Transverse colon (tissue), 4 donors: ENCODE measurements at regions not wholly inside any gene's neighbourhood (a gene's known extent, or its start where the extent isn't known, plus 50 kb on each side); places are given as distances from the start of the nearest gene placed in this dataset.

ENCODE experiments used
- DNase-seq: peaks from one replicate; pipeline ENCODE4 v3.0.0-alpha.2; 2019
- H3K27ac ChIP-seq, 4 donors: fragments of 200-600 bp; sonication (generic); 2 replicates each; pipeline ENCODE4 v1.5.1; 2016 to 2018; ENCODE audit warnings: inconsistent platforms in 4 of 4
- H3K27me3 ChIP-seq: fragments of 200-600 bp; sonication (generic); 2 replicates; pipeline ENCODE4 v1.5.1; 2017; ENCODE audit warnings: inconsistent platforms
- H3K36me3 ChIP-seq, 4 donors: fragments of 200-600 bp; sonication (generic); 2 replicates each; pipeline ENCODE4 v1.5.1; 2017 to 2019; ENCODE audit warnings: inconsistent platforms in 4 of 4
- H3K4me1 ChIP-seq, 4 donors: fragments of 200-600 bp; sonication (generic); 2 replicates each; pipeline ENCODE4 v1.5.1; 2017 to 2020; ENCODE audit warnings: inconsistent platforms in 4 of 4
- H3K4me3 ChIP-seq, 4 donors: fragments of 200-600 bp; sonication (generic); 1 replicate in 1 of 4; 2 replicates in 3 of 4; pipeline versions ENCODE4 v1.5.1 to v1.6.1; 2017 to 2019; ENCODE audit warnings: inconsistent platforms in 4 of 4
- H3K9me3 ChIP-seq, 2 donors: fragments of 200-600 bp; sonication (generic); 2 replicates each; pipeline ENCODE4 v1.5.1; 2017 to 2019; ENCODE audit warnings: inconsistent platforms in 2 of 2
- EP300 ChIP-seq: sonication (generic); formaldehyde crosslinking; IDR thresholded peaks from one replicate; pipeline ENCODE4 v1.6.1; 2017; ENCODE audit warnings: antibody characterized with exemption, low read depth
- POLR2A ChIP-seq: fragments of 450-650 bp; IDR thresholded peaks from one replicate; pipeline ENCODE4 v1.6.1; 2016; ENCODE audit warnings: antibody characterized with exemption, mild to moderate bottlenecking, moderate library complexity
- POLR2AphosphoS5 ChIP-seq, 3 donors: sonication (generic); formaldehyde crosslinking; IDR thresholded peaks; one replicate each; pipeline ENCODE4 v1.6.1; 2016; ENCODE audit warnings: antibody characterized with exemption in 3 of 3
- WGBS, 2 donors: methylation state at CpG; one replicate each; pipeline ENCODE4 v1.1.5; 2018; ENCODE audit warnings: low coverage in 1 of 2; 5-methylcytosine and 5-hydroxymethylcytosine counted together
- in situ Hi-C, 4 donors: fragments of 200-750 bp; cut with MboI; loops; one replicate each; pipeline versions ENCODE4 v1.15.0 to v1.15.1; 2017; ENCODE audit warnings: low sequenced_read_pairs in 3 of 4, low pct_ligation_motif_present in 1 of 4, low pct_unique_long_range_greater_than_20kb in 1 of 4
- intact Hi-C: fragments of 100-400 bp; cut with DNase I; formaldehyde crosslinking; loops from one replicate; pipeline ENCODE4 v1.15.1; 2023; ENCODE audit warnings: low total_unique reads
- TF ChIP-seq, protein P1 (sequence below), 5 experiments: fragments of 200-600 bp in 3 of 5; fragments of 450-650 bp in 2 of 5; sonication (generic) in 3 of 5; IDR thresholded peaks; 1 replicate in 2 of 5; 2 replicates in 3 of 5; pipeline ENCODE4 v1.5.1; 2016 to 2017; ENCODE audit warnings: antibody characterized with exemption in 5 of 5, inconsistent platforms in 3 of 5, mild to moderate bottlenecking in 2 of 5, moderate library complexity in 1 of 5

DNA sequence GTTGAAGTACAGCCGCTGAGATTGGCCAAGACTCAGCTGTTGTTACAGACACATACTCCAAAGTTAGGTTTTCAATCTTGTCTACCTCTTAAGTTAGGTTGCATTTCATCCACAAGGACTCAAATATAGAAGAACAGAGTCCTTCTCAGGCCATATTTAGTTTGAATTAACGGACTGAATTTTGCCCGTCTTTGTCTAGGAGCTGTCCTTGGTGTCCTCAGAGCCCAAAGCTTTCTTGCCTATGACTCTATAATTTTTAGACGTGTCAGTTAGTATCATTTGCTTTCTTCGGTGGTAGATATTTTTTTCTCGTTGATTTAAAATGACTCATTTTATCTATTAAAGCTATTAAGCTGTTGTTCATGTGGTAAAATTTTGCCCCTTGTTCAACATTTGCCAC lies 403.2 kb downstream of the HS3ST3B1 start:
- DNase-seq, result no peak
- Histone ChIP-seq H3K4me1 (no peaks in the 10 kb centered on the region), H3K9me3 (no peaks in the 10 kb centered on the region), H3K36me3 (no peaks in the 10 kb centered on the region), H3K27ac (no peak overlapping the region), H3K27me3 (no peaks in the 10 kb centered on the region), H3K4me3 (no peak overlapping the region)
- 82 to 88% methylated on average over 6 of the region's 6 CpGs for WGBS, 2 donors
- in situ Hi-C loops, result loop anchor here in 1 of 4 donors (25.0 kb wide), 1 partner anchor 267 kb away; no protein-coding TSS in a partner anchor
- TF ChIP-seq, protein P1, sequence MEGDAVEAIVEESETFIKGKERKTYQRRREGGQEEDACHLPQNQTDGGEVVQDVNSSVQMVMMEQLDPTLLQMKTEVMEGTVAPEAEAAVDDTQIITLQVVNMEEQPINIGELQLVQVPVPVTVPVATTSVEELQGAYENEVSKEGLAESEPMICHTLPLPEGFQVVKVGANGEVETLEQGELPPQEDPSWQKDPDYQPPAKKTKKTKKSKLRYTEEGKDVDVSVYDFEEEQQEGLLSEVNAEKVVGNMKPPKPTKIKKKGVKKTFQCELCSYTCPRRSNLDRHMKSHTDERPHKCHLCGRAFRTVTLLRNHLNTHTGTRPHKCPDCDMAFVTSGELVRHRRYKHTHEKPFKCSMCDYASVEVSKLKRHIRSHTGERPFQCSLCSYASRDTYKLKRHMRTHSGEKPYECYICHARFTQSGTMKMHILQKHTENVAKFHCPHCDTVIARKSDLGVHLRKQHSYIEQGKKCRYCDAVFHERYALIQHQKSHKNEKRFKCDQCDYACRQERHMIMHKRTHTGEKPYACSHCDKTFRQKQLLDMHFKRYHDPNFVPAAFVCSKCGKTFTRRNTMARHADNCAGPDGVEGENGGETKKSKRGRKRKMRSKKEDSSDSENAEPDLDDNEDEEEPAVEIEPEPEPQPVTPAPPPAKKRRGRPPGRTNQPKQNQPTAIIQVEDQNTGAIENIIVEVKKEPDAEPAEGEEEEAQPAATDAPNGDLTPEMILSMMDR (IDR thresholded peaks at IDR 0.05), result no peak
- no peak for TF ChIP-seq POLR2A
- no peak for TF ChIP-seq POLR2AphosphoS5 (IDR thresholded peaks at IDR 0.05)
- TF ChIP-seq EP300, result no peak
- intact Hi-C loops, result no loop called here

DNA sequence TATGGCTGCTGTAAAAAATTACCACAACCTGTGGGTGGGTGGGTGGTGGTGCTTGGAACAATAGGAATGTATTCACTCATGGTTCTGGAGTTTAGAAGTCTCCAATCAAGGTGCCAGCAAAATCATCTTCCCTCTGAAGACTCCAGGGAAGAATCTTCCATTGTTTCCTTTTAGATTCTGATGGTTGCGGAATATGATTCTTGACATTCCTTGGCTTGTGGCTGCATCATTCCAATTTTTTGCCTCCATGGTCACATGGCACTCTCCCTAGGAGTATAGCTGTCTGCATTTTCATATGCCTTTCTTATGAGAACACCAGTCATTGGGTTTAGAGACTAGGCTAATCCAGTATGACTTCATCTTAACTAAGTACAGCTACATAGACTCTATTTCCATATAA lies 401.0 kb downstream of the HS3ST3B1 start:
- in situ Hi-C loops (loop anchor here in 1 of 4 donors (25.0 kb wide), 1 partner anchor 265 kb away; no protein-coding TSS in a partner anchor), intact Hi-C loops (no loop called here)
- no peaks in the 10 kb centered on the region for H3K36me3 ChIP-seq
- no peak overlapping the region for H3K4me3 ChIP-seq
- H3K9me3 ChIP-seq, result no peaks in the 10 kb centered on the region
- H3K27ac ChIP-seq, result no peak overlapping the region
- DNase-seq, result no peak
- no peak for TF ChIP-seq POLR2A
- TF ChIP-seq, protein P1 (IDR thresholded peaks at IDR 0.05), result no peak
- TF ChIP-seq EP300, result no peak
- no peak for TF ChIP-seq POLR2AphosphoS5 (IDR thresholded peaks at IDR 0.05)
- H3K27me3 ChIP-seq, result no peaks in the 10 kb centered on the region
- WGBS, 2 donors, result 67 to 93% methylated on average over 1 of the region's 1 CpG
- H3K4me1 ChIP-seq, result no peaks in the 10 kb centered on the region

DNA sequence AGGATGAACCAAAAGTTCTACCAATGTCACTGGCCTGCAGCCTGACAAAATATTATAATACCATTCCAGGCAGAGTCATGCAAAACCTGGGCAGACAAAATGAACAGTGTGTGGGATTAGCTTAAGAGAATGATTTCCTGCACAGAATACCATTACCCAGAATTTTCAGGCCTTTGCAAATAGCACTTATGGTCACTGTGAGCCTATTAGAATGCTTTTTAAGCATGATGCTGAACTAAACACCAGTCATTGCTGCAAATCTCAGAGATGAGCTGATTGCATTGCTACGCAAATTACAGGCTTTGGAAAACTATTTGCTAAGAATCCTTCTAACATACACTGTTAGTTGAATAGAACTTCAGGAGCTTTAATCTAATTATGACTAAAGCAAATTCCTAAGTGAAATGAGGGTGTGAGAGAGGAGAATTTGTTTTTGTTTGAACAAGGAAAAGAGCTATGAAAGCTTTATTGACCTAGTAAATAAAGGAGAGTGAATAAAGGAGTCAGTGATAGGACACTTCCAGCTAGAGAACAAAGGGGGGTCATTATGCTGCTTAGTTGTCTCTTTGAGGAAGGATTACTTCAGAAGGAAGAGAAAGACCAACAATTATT lies 398.8 kb downstream of the HS3ST3B1 start:
- H3K4me1 ChIP-seq, result no peaks in the 10 kb centered on the region
- 44 to 83% methylated on average over 1 of the region's 1 CpG for WGBS, 2 donors
- intact Hi-C loops (loop anchor here (2.0 kb wide), 1 partner anchor 63 kb away; no protein-coding TSS in a partner anchor), in situ Hi-C loops (loop anchor here in 1 of 4 donors (25.0 kb wide), 1 partner anchor 262 kb away; no protein-coding TSS in a partner anchor)
- TF ChIP-seq POLR2A (no peak), POLR2AphosphoS5 (IDR thresholded peaks at IDR 0.05) (no peak), EP300 (no peak)
- TF ChIP-seq, protein P1 (IDR thresholded peaks at IDR 0.05), result no peak
- H3K36me3 ChIP-seq, result no peaks in the 10 kb centered on the region
- H3K4me3 ChIP-seq, result no peak overlapping the region
- no peak for DNase-seq
- H3K27ac ChIP-seq, result no peak overlapping the region
- H3K27me3 ChIP-seq, result no peaks in the 10 kb centered on the region
- H3K9me3 ChIP-seq, result no peaks in the 10 kb centered on the region

DNA sequence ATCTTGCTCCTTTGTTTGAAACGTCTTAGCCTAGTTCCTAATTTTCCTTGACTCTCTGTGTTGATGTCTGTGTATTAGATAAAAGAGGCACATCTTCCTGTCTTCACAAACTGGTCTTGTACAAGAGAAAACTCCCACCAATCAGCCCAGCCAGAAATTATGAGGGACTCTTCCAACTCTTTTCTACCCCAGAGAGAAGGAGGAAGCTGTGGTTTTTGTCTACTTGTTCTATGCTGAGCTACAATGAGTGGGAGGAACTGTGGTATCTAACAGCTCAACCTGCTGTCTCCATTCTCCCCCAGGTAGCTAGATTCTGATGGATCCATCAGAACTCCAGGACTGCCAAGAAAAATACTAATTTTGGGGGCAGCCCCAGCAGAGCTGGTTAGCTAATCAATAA lies 392.5 kb downstream of the HS3ST3B1 start:
- H3K36me3 ChIP-seq, result no peaks in the 10 kb centered on the region
- TF ChIP-seq POLR2A (no peak), POLR2AphosphoS5 (IDR thresholded peaks at IDR 0.05) (no peak), EP300 (no peak)
- TF ChIP-seq, protein P1 (IDR thresholded peaks at IDR 0.05), result no peak
- intact Hi-C loops (no loop called here), in situ Hi-C loops (no loop called here)
- peaks cover 0 to 6% of the 10 kb centered on the region in 2 donors for H3K9me3 ChIP-seq
- no peak for DNase-seq
- H3K27ac ChIP-seq, result no peak overlapping the region
- H3K4me3 ChIP-seq, result no peak overlapping the region
- no peaks in the 10 kb centered on the region for H3K27me3 ChIP-seq
- WGBS, 2 donors, result 26% methylated on average over 1 of the region's 1 CpG; no CpG with 5 or more reads in 1 of the 2 donors
- no peaks in the 10 kb centered on the region for H3K4me1 ChIP-seq
